GM12878 (cell line): ENCODE measurements at regions not wholly inside any gene's neighbourhood (a gene's known extent, or its start where the extent isn't known, plus 50 kb on each side); places are given as distances from the start of the nearest gene placed in this dataset.

Experiments
- ATAC-seq: fragments of 200-7000 bp; cut with Tn5 transposase; 3 replicates; pipeline ENCODE4 v1.9.1; 2020; ENCODE audit warnings: mild to moderate bottlenecking, moderate library complexity
- BruUV-seq: library from RNA; stranded (reverse); fragments of 400-500 nt; replicated peaks from 2 replicates; lab custom pipeline; 2021; lab: Mats Ljungman, UMichigan
- CTCF ChIA-PET: fragments of 300-600 bp; sonication (Branson Sonifier 250); formaldehyde crosslinking; extraction: SDS; loops from one replicate; lab custom pipeline; 2021; ENCODE audit warnings: inconsistent platforms; lab: Yijun Ruan, JAX
- POLR2A ChIA-PET: fragments of 350-600 bp; formaldehyde crosslinking; extraction: SDS; loops from one replicate; lab custom pipeline; 2021; ENCODE audit warnings: inconsistent platforms; lab: Charles Lee
- RAD21 ChIA-PET: fragments of 300-600 bp; sonication (Branson Sonifier 250); formaldehyde crosslinking; loops from one replicate; lab custom pipeline; 2023; ENCODE audit warnings: antibody characterized with exemption; ENCODE audit not compliant: unreplicated experiment; lab: Charles Lee
- SMC1A ChIA-PET: fragments of 300-600 bp; sonication (Branson Sonifier 250); formaldehyde crosslinking; loops from one replicate; lab custom pipeline; 2023; ENCODE audit not compliant: unreplicated experiment, uncharacterized antibody; lab: Charles Lee
- DNase-seq: peaks from one replicate; pipeline ENCODE4 v3.0.0-alpha.2; 2011; ENCODE audit warnings: low read depth, low spot score
- FAIRE-seq: peaks from 3 replicates; lab custom pipeline; 2011; peaks lifted over from hg19 to GRCh38; lab: Jason Lieb, UNC
- H2AFZ ChIP-seq: 2 replicates; pipeline ENCODE4 v1.6.0; 2011; ENCODE audit warnings: low read depth, low read length, control low read depth; ENCODE audit not compliant: control insufficient read depth
- H3K27ac ChIP-seq: 2 replicates; pipeline ENCODE4 v1.5.1; 2011; ENCODE audit warnings: control low read depth; ENCODE audit not compliant: control insufficient read depth, insufficient read depth
- H3K27me3 ChIP-seq, 2 experiments: replicated peaks in 1 of 2; 2 replicates each; pipeline versions ENCODE4 v1.6.0 to v1.6.1; 2011; ENCODE audit warnings: low read length in 1 of 2; ENCODE audit not compliant: control insufficient read depth in 2 of 2, insufficient read depth in 2 of 2
- H3K36me3 ChIP-seq, 2 experiments: 2 replicates each; pipeline ENCODE4 v1.5.1; 2011; ENCODE audit warnings: low read length in 1 of 2; ENCODE audit not compliant: control insufficient read depth in 2 of 2, insufficient read depth in 2 of 2
- H3K4me1 ChIP-seq: 2 replicates; pipeline ENCODE4 v1.6.1; 2011; ENCODE audit warnings: mild to moderate bottlenecking, low read length, moderate library complexity, mixed read lengths; ENCODE audit not compliant: control insufficient read depth, insufficient read depth
- H3K4me2 ChIP-seq: 2 replicates; pipeline ENCODE4 v1.6.0; 2011; ENCODE audit warnings: control low read depth; ENCODE audit not compliant: control insufficient read depth, insufficient read depth
- H3K4me3 ChIP-seq: fragments of 200-600 bp; sonication (generic); 2 replicates; pipeline ENCODE4 v1.5.1; 2016
- H3K79me2 ChIP-seq: 2 replicates; pipeline ENCODE4 v1.6.0; 2011; ENCODE audit warnings: low read length; ENCODE audit not compliant: control insufficient read depth, insufficient read depth
- H3K9ac ChIP-seq: 2 replicates; pipeline ENCODE4 v1.8.0; 2011; ENCODE audit warnings: low read length, control low read depth, mixed read lengths; ENCODE audit not compliant: control insufficient read depth, insufficient read depth
- H3K9me3 ChIP-seq: replicated peaks from 3 replicates; pipeline ENCODE4 v1.5.1; 2011; ENCODE audit warnings: mild to moderate bottlenecking, low read length; ENCODE audit not compliant: control insufficient read depth, insufficient read depth
- H4K20me1 ChIP-seq: 2 replicates; pipeline ENCODE4 v1.6.0; 2011; ENCODE audit not compliant: control insufficient read depth, insufficient read depth
- ASH2L ChIP-seq: fragments of 300-600, 200-600 bp; sonication (generic); IDR thresholded peaks from 2 replicates; pipeline ENCODE4 v1.6.1; 2017; ENCODE audit warnings: low read depth, mild to moderate bottlenecking, borderline replicate concordance
- ATF7 ChIP-seq: fragments of 450-650 bp; IDR thresholded peaks from 2 replicates; pipeline ENCODE4 v1.6.1; 2016; ENCODE audit warnings: low read depth, mild to moderate bottlenecking
- CEBPB ChIP-seq, 2 experiments: fragments of 150-350 bp in 1 of 2; IDR thresholded peaks; 2 replicates each; pipeline ENCODE4 v1.6.1; 2012 to 2014; ENCODE audit warnings: low read depth in 2 of 2, low read length in 2 of 2, borderline replicate concordance in 1 of 2, inconsistent platforms in 1 of 2
- E4F1 ChIP-seq: fragments of 450-650 bp; IDR thresholded peaks from 2 replicates; pipeline ENCODE4 v1.6.1; 2018; ENCODE audit warnings: borderline replicate concordance, mild to moderate bottlenecking; ENCODE audit not compliant: partially characterized antibody
- HCFC1 ChIP-seq: fragments of 150-350 bp; IDR thresholded peaks from 2 replicates; pipeline ENCODE4 v1.6.1; 2014; ENCODE audit warnings: low read length
- HDAC2 ChIP-seq: fragments of 200-600 bp; sonication (generic); IDR thresholded peaks from 2 replicates; pipeline ENCODE4 v1.6.1; 2017
- MEF2A ChIP-seq: IDR thresholded peaks from 2 replicates; pipeline ENCODE4 v1.6.1; 2011; ENCODE audit warnings: low read depth, mild to moderate bottlenecking, low read length, moderate library complexity; ENCODE audit not compliant: insufficient read depth
- MEF2B ChIP-seq: fragments of 450-650 bp; IDR thresholded peaks from 2 replicates; pipeline ENCODE4 v1.6.1; 2018; ENCODE audit warnings: mild to moderate bottlenecking, moderate library complexity; ENCODE audit not compliant: partially characterized antibody, poor library complexity, severe bottlenecking
- MTA3 ChIP-seq: IDR thresholded peaks from 2 replicates; pipeline ENCODE4 v1.6.1; 2012; ENCODE audit warnings: low read length, inconsistent platforms, borderline replicate concordance
- RCOR1 ChIP-seq: conservative IDR thresholded peaks from 2 replicates; pipeline ENCODE4 v1.6.1; 2012; ENCODE audit warnings: low read depth, low read length, improper control_type of control experiment
- SKIL ChIP-seq: fragments of 450-650 bp; IDR thresholded peaks from 2 replicates; pipeline ENCODE4 v1.6.1; 2017; ENCODE audit warnings: mild to moderate bottlenecking, low read depth, inconsistent platforms; ENCODE audit not compliant: poor library complexity, severe bottlenecking
- SMAD1 ChIP-seq: fragments of 450-650 bp; IDR thresholded peaks from 2 replicates; pipeline ENCODE4 v1.6.1; 2018; ENCODE audit warnings: mild to moderate bottlenecking, low read depth; ENCODE audit not compliant: partially characterized antibody
- SMARCA5 ChIP-seq: fragments of 450-650 bp; IDR thresholded peaks from 2 replicates; pipeline ENCODE4 v1.6.1; 2017; ENCODE audit warnings: mild to moderate bottlenecking
- SP1 ChIP-seq: IDR thresholded peaks from one replicate; pipeline ENCODE4 v1.6.1; 2011; ENCODE audit warnings: low read depth, low read length
- SREBF1 ChIP-seq: IDR thresholded peaks from 2 replicates; pipeline ENCODE4 v1.6.1; 2012; ENCODE audit warnings: mild to moderate bottlenecking, low read length
- WRNIP1 ChIP-seq: IDR thresholded peaks from 2 replicates; pipeline ENCODE4 v1.6.1; 2011; ENCODE audit warnings: low read depth, low read length, improper control_type of control experiment, borderline replicate concordance
- ZNF622 ChIP-seq: fragments of 450-650 bp; IDR thresholded peaks from 2 replicates; pipeline ENCODE4 v1.6.1; 2017; ENCODE audit warnings: mild to moderate bottlenecking, inconsistent platforms
- in situ Hi-C: fragments of 300-500 bp; cut with MboI; formaldehyde crosslinking; loops from 9 replicates; pipeline ENCODE4 v1.14.3; 2018; ENCODE audit warnings: mixed read lengths
- intact Hi-C: fragments of 100-400 bp; cut with micrococcal nuclease; formaldehyde crosslinking; loops from one replicate; pipeline ENCODE4 v1.14.2; 2022; ENCODE audit not compliant: unreplicated experiment

DNA sequence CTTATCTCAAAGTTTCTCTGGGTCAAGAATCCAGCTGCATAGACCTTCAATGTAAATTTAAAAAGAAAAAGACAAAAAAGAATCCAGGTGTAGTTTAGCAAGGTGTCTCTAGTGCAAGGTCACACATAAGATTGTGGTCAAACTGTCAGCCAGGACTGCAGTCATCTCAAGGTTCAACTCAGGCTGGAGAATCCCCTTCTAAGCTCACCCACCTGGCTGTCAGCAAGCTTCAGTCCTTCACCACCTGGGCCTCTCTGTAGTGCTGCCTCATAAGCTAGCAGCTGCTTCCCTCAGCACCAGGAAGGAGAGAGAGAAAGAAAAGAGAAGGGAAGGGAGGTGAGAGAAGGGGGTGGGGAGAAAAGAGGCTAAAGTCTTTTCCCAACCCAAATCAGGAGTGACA is 146.7 kb downstream of the ACTL7B start:
- Histone ChIP-seq H3K4me3 (no peak overlapping the region), H3K79me2 (no peaks in the 10 kb centered on the region), H3K9me3 (no peaks in the 10 kb centered on the region; the same call in 2 of the 3 replicates), H3K36me3 (no peaks in the 10 kb centered on the region), H3K27ac (no peak overlapping the region), H3K27me3 (no peaks in the 10 kb centered on the region), H3K4me1 (no peaks in the 10 kb centered on the region; the same call in 1 of the 2 replicates), H3K4me2 (no peak overlapping the region), H2AFZ (no peak overlapping the region), H3K9ac (no peak overlapping the region), H4K20me1 (no peaks in the 10 kb centered on the region)
- RAD21 ChIA-PET: interaction anchor here (0.6 kb wide), 1 partner anchor 1052 kb away, joined by 4 read pairs; no protein-coding TSS in a partner anchor
- SMC1A ChIA-PET: no interaction called here
- CTCF ChIA-PET: interaction anchor here (1.3 kb wide), 1 partner anchor 53 kb away, joined by 3 read pairs; no protein-coding TSS in a partner anchor
- POLR2A ChIA-PET: no interaction called here
- no TSS peak for BruUV-seq
- intact Hi-C loops: no loop called here
- FAIRE-seq (no peak), DNase-seq (no peak), ATAC-seq (no peak)
- in situ Hi-C loops: no loop called here
- no peak for TF ChIP-seq SREBF1
- no peak for TF ChIP-seq HCFC1
- TF ChIP-seq SKIL: no peak
- TF ChIP-seq CEBPB (IDR thresholded peaks at IDR 0.05; ENCODE audit: borderline replicate concordance in 1 of 2, low read depth in 2 of 2, low read length in 2 of 2): no peak
- TF ChIP-seq ATF7: no peak
- no peak for TF ChIP-seq HDAC2
- no peak for TF ChIP-seq MTA3
- TF ChIP-seq SMAD1: no peak
- TF ChIP-seq MEF2B: no peak
- no peak for TF ChIP-seq E4F1
- TF ChIP-seq SP1: no peak
- TF ChIP-seq ASH2L: no peak
- no peak for TF ChIP-seq RCOR1
- no peak for TF ChIP-seq WRNIP1
- no peak for TF ChIP-seq SMARCA5
- TF ChIP-seq MEF2A: no peak
- TF ChIP-seq ZNF622: no peak
